Peyer's patch (tissue), 4 donors: ENCODE measurements at regions not wholly inside any gene's neighbourhood (a gene's known extent, or its start where the extent isn't known, plus 50 kb on each side); places are given as distances from the start of the nearest gene placed in this dataset.

Experiments used
- POLR2A ChIP-seq, 2 donors: fragments of 450-650 bp; IDR thresholded peaks; one replicate each; pipeline ENCODE4 v1.5.1; 2017; ENCODE audit warnings: antibody characterized with exemption in 2 of 2, mild to moderate bottlenecking in 2 of 2, moderate library complexity in 2 of 2
- TF ChIP-seq, protein P1 (sequence below), 6 experiments: fragments of 450-650 bp in 4 of 6; fragments of 200-600 bp in 2 of 6; sonication (generic) in 1 of 6; IDR thresholded peaks; one replicate each; pipeline ENCODE4 v1.5.1; 2017 to 2019; ENCODE audit warnings: antibody characterized with exemption in 6 of 6, mild to moderate bottlenecking in 3 of 6, moderate library complexity in 1 of 6

DNA sequence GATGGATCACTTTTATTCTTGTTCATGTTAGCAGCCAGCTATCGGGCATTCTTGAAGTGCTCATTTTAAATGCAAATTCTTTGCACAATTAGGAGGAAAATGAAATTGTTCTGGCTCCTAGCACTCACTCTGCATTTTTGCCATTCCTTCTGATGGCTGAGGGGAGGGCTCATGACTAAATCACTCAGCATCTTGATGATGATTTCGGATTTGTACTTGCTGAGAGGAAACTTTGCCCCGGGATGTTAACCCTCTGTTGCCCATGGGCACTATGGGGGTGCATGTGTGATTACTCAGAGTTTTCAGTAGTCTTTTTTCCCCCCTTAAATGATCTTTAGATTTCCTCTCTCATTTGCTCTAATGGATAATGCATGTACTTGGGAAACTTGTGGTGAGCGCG lies 299.6 kb upstream of the C2CD4B start:
- TF ChIP-seq, protein P1, sequence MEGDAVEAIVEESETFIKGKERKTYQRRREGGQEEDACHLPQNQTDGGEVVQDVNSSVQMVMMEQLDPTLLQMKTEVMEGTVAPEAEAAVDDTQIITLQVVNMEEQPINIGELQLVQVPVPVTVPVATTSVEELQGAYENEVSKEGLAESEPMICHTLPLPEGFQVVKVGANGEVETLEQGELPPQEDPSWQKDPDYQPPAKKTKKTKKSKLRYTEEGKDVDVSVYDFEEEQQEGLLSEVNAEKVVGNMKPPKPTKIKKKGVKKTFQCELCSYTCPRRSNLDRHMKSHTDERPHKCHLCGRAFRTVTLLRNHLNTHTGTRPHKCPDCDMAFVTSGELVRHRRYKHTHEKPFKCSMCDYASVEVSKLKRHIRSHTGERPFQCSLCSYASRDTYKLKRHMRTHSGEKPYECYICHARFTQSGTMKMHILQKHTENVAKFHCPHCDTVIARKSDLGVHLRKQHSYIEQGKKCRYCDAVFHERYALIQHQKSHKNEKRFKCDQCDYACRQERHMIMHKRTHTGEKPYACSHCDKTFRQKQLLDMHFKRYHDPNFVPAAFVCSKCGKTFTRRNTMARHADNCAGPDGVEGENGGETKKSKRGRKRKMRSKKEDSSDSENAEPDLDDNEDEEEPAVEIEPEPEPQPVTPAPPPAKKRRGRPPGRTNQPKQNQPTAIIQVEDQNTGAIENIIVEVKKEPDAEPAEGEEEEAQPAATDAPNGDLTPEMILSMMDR (IDR thresholded peaks at IDR 0.05), result no peak
- no peak for TF ChIP-seq POLR2A (IDR thresholded peaks at IDR 0.05)
